ENCODE measurements at regions not wholly inside any gene's neighbourhood (a gene's known extent, or its start where the extent isn't known, plus 50 kb on each side); places are given as distances from the start of the nearest gene placed in this dataset.

DNA sequence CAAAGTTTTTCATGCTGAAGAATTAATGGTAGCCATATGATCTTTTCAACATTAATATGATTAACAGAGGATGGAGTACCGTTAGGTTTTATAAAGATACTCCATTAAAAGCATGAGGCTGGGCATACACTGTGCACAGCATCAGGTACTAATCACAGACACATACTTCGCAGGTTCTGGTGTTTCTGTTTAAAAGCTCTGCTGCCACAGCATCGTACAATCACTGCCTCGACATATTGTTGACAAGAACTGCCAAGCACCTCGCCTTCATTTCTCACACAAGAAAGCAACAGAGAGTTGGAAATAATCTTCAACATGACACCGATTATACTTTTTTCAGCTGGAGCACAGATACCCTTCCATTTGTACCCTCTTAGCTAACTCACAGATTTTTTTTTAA is 753.4 kb upstream of the FAM241A start:
- Histone ChIP-seq H3K9ac (ENCODE audit: low read depth in 1 of 2, low read length in 2 of 2) (no peak overlapping the region), H3K36me3 (ENCODE audit: control insufficient read depth in 4 of 4, insufficient read depth in 3 of 4, low read depth in 1 of 4, low read length in 3 of 4) (no peaks in the 10 kb centered on the region), H3K9me3 (ENCODE audit: control insufficient read depth in 4 of 4, low read length in 3 of 4) (no peaks in the 10 kb centered on the region), H3K27ac (ENCODE audit: low read depth in 1 of 2, low read length in 2 of 2) (no peak overlapping the region), H3K27me3 (ENCODE audit: control insufficient read depth in 4 of 4, insufficient read depth in 4 of 4, low read length in 3 of 4) (no peaks in the 10 kb centered on the region), H3K4me3 (ENCODE audit: low read depth in 1 of 3, low read length in 3 of 3) (no peak overlapping the region), H3K4me1 (ENCODE audit: control insufficient read depth in 4 of 4, insufficient read depth in 4 of 4, low read length in 3 of 4) (no peaks in the 10 kb centered on the region)
- WGBS, result 77% methylated on average over 6 of the region's 6 CpGs
- no peak for DNase-seq (ENCODE audit: low spot score)
- TF ChIP-seq, protein P1, sequence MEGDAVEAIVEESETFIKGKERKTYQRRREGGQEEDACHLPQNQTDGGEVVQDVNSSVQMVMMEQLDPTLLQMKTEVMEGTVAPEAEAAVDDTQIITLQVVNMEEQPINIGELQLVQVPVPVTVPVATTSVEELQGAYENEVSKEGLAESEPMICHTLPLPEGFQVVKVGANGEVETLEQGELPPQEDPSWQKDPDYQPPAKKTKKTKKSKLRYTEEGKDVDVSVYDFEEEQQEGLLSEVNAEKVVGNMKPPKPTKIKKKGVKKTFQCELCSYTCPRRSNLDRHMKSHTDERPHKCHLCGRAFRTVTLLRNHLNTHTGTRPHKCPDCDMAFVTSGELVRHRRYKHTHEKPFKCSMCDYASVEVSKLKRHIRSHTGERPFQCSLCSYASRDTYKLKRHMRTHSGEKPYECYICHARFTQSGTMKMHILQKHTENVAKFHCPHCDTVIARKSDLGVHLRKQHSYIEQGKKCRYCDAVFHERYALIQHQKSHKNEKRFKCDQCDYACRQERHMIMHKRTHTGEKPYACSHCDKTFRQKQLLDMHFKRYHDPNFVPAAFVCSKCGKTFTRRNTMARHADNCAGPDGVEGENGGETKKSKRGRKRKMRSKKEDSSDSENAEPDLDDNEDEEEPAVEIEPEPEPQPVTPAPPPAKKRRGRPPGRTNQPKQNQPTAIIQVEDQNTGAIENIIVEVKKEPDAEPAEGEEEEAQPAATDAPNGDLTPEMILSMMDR (IDR thresholded peaks at IDR 0.05; ENCODE audit: low read depth, low read length, missing input control), result no peak
- TF ChIP-seq HNF4A (conservative IDR thresholded peaks at IDR 0.05) (no peak), YY1 (IDR thresholded peaks at IDR 0.05) (no peak), RXRA (IDR thresholded peaks at IDR 0.05) (no peak), EGR1 (IDR thresholded peaks at IDR 0.05; ENCODE audit: low read depth in 2 of 2) (no peak), RAD21 (IDR thresholded peaks at IDR 0.05) (no peak), NR2F2 (IDR thresholded peaks at IDR 0.05) (no peak), FOXA1 (IDR thresholded peaks at IDR 0.05) (no peak), JUND (IDR thresholded peaks at IDR 0.05) (no peak), TAF1 (conservative IDR thresholded peaks at IDR 0.05) (no peak), HNF4G (IDR thresholded peaks at IDR 0.05) (no peak)
- TF ChIP-seq, protein P2, sequence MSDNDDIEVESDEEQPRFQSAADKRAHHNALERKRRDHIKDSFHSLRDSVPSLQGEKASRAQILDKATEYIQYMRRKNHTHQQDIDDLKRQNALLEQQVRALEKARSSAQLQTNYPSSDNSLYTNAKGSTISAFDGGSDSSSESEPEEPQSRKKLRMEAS (IDR thresholded peaks at IDR 0.05), result no peak
- TF ChIP-seq, protein P3, sequence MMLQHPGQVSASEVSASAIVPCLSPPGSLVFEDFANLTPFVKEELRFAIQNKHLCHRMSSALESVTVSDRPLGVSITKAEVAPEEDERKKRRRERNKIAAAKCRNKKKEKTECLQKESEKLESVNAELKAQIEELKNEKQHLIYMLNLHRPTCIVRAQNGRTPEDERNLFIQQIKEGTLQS (IDR thresholded peaks at IDR 0.05), result no peak
- TF ChIP-seq, protein P4, sequence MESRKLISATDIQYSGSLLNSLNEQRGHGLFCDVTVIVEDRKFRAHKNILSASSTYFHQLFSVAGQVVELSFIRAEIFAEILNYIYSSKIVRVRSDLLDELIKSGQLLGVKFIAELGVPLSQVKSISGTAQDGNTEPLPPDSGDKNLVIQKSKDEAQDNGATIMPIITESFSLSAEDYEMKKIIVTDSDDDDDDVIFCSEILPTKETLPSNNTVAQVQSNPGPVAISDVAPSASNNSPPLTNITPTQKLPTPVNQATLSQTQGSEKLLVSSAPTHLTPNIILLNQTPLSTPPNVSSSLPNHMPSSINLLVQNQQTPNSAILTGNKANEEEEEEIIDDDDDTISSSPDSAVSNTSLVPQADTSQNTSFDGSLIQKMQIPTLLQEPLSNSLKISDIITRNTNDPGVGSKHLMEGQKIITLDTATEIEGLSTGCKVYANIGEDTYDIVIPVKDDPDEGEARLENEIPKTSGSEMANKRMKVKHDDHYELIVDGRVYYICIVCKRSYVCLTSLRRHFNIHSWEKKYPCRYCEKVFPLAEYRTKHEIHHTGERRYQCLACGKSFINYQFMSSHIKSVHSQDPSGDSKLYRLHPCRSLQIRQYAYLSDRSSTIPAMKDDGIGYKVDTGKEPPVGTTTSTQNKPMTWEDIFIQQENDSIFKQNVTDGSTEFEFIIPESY (IDR thresholded peaks at IDR 0.05), result no peak

DNA sequence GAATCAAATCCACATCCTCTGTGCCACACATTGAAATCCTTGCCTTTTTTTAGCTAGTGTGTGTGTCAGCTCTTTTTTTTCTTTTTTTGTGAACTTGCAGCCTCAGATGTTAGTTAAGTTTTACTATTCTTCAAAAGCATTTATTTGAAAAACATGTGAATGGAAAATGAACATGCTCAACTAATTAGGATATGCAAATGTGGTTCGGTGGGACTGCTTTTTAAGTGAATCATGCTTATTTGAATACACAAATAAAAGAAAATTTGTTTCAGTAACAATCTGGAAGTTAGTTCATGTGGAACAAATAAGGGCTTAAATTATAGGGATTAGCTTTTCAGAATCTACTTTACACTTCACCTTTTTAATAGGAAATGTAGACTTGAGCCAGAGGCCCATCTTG is 751.5 kb upstream of the FAM241A start:
- Histone ChIP-seq H3K4me3 (ENCODE audit: low read depth in 1 of 3, low read length in 3 of 3) (no peak overlapping the region), H3K36me3 (ENCODE audit: control insufficient read depth in 4 of 4, insufficient read depth in 3 of 4, low read depth in 1 of 4, low read length in 3 of 4) (no peaks in the 10 kb centered on the region), H3K4me1 (ENCODE audit: control insufficient read depth in 4 of 4, insufficient read depth in 4 of 4, low read length in 3 of 4) (no peaks in the 10 kb centered on the region), H3K27me3 (ENCODE audit: control insufficient read depth in 4 of 4, insufficient read depth in 4 of 4, low read length in 3 of 4) (no peaks in the 10 kb centered on the region), H3K9ac (ENCODE audit: low read depth in 1 of 2, low read length in 2 of 2) (no peak overlapping the region), H3K27ac (ENCODE audit: low read depth in 1 of 2, low read length in 2 of 2) (no peak overlapping the region), H3K9me3 (ENCODE audit: control insufficient read depth in 4 of 4, low read length in 3 of 4) (no peaks in the 10 kb centered on the region)
- DNase-seq (ENCODE audit: low spot score), result no peak
- 40% methylated on average over 1 of the region's 1 CpG for WGBS
- TF ChIP-seq HNF4A (conservative IDR thresholded peaks at IDR 0.05) (no peak), HNF4G (IDR thresholded peaks at IDR 0.05) (no peak), NR2F2 (IDR thresholded peaks at IDR 0.05) (no peak)
- TF ChIP-seq, protein P5, sequence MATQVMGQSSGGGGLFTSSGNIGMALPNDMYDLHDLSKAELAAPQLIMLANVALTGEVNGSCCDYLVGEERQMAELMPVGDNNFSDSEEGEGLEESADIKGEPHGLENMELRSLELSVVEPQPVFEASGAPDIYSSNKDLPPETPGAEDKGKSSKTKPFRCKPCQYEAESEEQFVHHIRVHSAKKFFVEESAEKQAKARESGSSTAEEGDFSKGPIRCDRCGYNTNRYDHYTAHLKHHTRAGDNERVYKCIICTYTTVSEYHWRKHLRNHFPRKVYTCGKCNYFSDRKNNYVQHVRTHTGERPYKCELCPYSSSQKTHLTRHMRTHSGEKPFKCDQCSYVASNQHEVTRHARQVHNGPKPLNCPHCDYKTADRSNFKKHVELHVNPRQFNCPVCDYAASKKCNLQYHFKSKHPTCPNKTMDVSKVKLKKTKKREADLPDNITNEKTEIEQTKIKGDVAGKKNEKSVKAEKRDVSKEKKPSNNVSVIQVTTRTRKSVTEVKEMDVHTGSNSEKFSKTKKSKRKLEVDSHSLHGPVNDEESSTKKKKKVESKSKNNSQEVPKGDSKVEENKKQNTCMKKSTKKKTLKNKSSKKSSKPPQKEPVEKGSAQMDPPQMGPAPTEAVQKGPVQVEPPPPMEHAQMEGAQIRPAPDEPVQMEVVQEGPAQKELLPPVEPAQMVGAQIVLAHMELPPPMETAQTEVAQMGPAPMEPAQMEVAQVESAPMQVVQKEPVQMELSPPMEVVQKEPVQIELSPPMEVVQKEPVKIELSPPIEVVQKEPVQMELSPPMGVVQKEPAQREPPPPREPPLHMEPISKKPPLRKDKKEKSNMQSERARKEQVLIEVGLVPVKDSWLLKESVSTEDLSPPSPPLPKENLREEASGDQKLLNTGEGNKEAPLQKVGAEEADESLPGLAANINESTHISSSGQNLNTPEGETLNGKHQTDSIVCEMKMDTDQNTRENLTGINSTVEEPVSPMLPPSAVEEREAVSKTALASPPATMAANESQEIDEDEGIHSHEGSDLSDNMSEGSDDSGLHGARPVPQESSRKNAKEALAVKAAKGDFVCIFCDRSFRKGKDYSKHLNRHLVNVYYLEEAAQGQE (IDR thresholded peaks at IDR 0.05), result no peak

All from liver (tissue), 8 donors.